Hepatic stellate cell (primary cell): ENCODE measurements at regions not wholly inside any gene's neighbourhood (a gene's known extent, or its start where the extent isn't known, plus 50 kb on each side); places are given as distances from the start of the nearest gene placed in this dataset.

ENCODE experiments used
- DNase-seq: peaks from one replicate; pipeline ENCODE4 v3.0.0; 2011; ENCODE audit warnings: low spot score

GRCh38 chr11:119885067-119885466, 156.1 kb upstream of the NECTIN1 start:
- DNase-seq = no peak

GRCh38 chr11:119882316-119882715, 153.3 kb upstream of the NECTIN1 start:
- DNase-seq = no peak

DNA sequence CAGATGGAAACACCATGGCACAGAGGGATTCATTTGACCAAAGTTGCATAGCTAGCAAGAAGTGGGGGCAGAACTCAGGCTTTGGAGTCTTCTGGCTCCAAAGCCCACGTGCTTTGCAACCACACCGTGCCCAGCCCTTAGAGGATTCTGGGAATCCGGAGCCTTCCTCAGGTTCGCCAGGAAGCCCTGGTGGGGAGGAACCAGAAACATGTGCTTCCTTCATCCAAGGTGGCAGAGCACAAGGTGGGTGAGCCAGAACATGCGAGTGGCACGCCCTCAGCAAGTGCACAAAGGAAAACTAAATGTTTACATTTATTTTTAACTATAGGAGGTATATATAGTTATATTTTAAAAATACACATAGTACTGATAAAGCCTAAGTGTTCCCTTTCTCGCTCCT, 151.9 kb upstream of the NECTIN1 start:
- DNase-seq = no peak

GRCh38 chr11:119880143-119880542, 151.1 kb upstream of the NECTIN1 start:
- no peak for DNase-seq

- DNase-seq = no peak
Observed at GRCh38 chr11:119878990-119879389, 150.0 kb upstream of the NECTIN1 start.

DNA sequence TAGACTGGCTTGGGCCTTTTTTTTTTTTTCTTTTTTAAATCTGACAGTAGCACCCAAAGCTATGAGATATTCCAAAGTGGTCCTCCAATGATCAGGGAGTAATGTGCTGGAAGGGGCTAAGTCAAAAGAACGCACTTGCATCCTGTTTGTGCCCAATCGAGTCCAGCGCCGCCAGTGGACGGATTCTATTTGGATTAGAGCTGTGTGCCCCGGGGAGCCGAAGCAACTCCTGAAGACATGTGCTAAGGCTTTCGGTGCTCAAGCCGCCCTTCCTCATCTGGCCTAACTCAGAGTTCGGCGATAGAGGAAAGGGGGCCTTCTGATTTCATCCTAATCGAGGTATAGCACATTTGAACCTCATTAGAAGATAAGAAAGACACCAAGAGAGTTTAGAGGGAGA, 147.8 kb upstream of the NECTIN1 start:
- DNase-seq = no peak

GRCh38 chr11:119875841-119876600, 147.0 kb upstream of the NECTIN1 start:
- DNase-seq = no peak

DNA sequence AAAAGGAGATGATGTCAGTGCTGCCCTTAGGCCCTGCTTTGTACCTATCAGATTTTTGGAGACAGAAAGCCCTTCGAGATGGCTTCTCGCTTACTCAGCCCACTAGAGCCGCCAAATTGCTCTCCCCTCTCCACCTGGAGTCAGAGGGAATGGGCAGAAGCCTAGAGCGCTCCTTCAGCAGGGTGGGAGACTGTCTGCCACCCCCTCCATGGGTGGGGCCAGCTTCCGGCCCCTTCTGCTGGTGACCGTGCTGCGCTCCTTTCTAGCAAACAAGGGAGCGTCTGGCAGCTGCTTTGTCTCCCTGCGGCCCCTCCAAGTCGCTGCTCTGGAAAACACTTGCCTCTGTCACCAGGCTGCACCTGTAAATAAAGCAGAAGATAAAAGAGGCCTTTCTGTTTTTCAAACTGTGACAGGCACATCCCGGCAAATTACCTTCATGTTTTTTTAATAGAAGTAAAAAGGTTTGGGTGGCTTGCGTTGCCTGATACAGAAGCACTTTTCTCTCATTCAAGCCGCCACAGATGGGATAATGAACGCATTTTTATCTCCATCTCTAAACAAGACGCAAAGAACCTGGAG, 145.7 kb upstream of the NECTIN1 start:
- no peak for DNase-seq

DNA sequence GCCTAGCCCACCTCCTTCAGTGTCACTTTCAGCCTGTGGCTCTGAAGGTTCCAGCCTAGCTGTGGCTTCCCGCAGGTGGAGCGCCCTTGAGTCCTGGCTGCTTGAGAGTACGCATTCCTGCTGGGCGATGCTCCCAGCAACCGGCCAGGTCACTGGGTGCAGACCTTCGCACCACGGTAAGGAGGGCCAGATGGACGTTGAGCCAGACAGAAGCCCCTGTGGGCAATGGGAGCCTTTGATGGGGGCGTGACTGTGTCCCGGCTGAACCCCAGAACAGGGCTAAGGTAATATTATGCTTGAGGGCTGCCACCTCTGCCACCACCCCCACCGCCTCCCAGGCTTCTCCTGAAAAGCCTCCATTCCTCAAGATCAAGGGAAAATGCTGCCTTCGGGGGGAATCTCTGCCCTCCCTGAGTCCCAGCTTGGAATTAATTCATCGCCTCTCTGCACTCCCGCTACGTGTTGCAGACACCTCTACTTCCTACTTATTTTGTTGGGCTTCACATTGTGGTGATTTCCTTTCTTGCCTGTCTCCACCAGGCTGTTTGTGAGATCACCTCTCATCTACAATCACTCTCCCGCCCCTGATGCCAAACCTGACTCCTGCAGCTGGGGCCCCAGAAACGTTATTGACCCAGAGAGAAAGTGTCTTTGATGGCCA, 144.9 kb upstream of the NECTIN1 start:
- no peak for DNase-seq

GRCh38 chr11:119872611-119873310, 143.8 kb upstream of the NECTIN1 start:
- DNase-seq = no peak

DNA sequence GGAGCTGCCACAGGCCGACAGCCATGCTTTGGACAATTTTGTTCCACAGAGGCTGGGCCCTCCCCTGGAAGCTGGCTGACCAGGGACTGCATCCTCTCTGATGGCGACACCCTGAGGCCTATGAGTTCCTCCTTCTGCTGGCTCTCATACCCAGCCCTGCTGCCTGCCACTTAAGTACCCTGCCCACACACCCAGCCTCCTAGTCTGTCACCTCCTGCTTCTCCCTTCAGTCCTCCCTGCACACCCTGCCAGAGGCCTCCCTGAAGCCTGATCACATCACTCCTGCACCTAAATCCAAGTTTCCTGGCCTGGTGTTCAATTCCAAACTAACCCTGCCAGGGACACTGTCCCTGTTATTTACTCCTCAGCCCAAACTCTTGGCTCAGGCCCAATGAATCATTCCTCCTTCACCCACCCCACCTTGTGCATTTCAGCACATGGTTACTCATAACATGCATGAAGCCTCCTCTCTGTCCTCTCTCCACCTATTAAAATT, 136.7 kb upstream of the NECTIN1 start:
- no peak for DNase-seq

DNA sequence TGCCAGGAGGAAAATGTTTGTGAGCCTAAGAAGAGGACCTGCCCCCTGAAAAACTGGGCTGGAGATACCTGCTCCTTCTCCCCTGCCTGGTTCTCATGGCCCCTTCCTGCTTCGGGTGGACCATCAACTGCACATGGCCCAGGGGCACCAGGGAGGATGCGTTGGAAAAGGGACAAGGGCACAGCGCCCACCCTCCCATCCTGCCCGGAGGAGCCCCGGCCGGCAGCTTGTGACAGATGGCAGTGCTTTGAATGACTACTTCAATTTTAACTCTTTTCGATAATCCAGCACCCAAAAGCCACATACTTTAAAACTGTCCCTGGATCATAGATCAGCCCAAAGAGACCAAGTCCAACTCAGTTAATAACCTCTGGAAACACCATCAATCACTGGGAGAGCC, 135.8 kb upstream of the NECTIN1 start:
- DNase-seq = no peak

- DNase-seq = no peak
Observed at GRCh38 chr11:119863851-119864601, 135.0 kb upstream of the NECTIN1 start.

- no peak for DNase-seq
Observed at GRCh38 chr11:119863236-119863635, 134.2 kb upstream of the NECTIN1 start.

- DNase-seq = no peak
Observed at GRCh38 chr11:119861160-119861559, 132.2 kb upstream of the NECTIN1 start.

DNA sequence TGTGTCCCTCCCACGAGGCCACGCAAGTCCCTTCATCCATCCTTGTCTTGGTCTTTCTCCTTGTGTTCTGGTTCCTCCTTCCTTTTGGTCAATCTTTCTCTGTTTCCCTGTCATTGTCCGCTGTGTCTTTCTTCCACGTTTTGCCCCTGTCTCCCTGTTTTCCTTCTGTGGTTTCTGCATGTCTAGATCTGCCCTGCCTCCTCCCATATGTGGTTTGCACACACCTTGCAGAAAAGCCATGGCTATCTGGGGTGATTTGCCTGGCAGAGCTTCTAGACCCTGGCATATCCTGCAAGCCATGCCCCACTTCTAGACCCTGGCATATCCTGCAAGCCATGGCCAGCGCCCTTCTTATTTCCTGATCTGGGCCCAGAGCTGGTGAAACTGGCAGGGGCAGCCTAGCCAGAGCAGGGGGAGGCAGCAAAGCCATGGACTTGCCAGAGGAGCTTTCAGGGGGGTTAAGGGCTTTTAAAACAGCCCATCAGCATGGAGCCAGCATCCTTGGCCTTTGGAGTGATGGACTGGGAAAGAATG, 131.6 kb upstream of the NECTIN1 start:
- DNase-seq = no peak

DNA sequence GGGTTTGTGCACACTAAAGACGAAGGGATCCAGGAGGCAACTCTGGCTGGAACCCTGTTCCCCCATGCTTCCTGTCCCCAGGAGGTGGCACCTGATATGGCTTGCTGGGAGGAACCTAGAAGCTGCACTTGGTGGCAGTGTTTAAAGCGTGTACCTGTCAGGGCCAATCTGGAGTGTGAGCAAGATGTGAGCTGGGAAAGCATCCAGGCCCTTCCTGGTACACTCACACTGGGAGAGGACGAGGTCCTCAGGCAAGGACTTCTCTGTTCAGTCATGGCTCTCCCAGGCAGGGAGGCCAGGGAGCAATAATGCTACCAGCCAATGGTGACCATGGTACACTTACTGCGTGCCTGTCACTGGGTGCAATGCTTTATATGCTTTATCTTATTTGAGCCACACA, 130.7 kb upstream of the NECTIN1 start:
- DNase-seq = no peak

DNA sequence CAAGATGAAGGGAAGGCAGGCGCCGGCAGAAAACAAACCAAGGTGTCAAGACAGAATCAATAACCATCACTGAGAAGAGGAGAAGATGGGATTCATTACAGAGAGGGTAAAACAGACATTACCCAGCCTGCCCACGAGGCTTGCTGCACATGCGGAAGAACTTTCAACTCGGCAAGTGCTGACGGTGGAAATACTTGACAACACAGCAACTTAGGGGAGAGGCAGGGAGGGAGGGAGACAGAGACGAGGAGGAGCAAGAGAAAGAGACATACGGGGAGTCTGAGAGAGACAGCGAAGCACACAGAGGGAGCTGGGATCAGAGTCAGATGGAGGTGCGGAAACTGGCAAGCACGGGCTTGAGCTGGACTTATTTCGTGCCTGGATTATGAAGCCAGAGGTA, 129.3 kb upstream of the NECTIN1 start:
- no peak for DNase-seq

DNA sequence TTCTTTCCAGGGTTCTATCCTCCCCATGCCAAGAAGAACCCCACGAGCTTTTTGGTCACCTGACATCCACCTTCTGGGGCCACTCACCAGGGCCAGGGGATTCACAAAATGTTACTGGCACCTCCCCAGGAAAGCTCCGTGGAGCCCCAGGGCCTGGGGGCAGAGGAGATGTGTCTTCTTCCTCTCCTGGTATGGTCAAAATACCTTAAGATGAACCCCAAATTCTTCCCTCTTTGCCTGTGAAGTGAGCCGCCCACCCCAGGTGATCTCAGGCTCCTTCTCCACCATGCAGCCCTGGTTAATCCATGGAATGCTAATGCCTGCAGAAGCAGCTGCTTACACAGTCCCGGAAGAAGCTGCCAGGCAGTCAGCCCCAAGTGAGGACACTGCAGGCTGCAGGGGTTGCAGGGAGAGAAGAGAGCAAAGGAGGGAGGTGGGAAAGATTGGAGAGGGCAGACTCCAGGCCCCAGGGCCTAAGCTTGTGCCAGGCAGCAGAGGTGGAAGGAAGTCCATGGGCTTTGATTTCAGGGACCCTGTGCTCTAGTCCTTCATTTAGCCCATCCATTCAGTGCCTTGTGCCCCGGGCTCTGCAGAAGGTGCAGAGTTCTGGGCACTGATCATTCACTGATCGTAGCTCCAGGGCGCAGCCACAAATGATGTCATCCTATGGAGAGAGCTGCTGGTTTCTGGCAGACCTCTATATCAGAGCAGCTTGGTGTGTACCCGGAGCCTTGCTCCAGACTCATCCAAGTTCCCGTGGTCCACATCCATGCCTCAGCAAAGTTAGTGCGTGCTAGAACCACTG, 127.9 kb upstream of the NECTIN1 start:
- no peak for DNase-seq

GRCh38 chr11:119855066-119855465, 126.1 kb upstream of the NECTIN1 start:
- DNase-seq = no peak

DNA sequence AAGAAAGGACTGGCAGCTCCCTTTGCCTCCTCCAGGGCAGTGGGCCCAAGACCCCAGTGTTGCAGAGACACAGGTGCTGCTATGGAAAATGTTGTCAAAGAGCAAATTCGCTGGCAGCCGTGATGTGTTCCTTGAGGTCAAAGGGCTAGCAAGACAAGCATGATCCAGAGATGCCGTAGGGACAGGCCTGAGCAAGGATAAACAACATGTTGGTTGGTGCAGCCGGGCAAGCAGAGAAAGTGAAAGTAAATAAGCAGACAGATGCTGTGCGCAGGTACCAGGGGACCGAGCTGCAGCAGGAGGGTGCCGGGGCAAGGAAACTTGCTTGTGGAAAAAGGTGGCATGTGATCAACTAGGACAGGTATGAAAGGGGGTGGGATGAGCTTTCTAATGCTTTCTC, 125.5 kb upstream of the NECTIN1 start:
- no peak for DNase-seq
